DMS53 treated with DMSO at 0.1 percent for 48 hours (cell line): ENCODE measurements at regions not wholly inside any gene's neighbourhood (a gene's known extent, or its start where the extent isn't known, plus 50 kb on each side); places are given as distances from the start of the nearest gene placed in this dataset.

Source experiments
- DNase-seq: peaks from one replicate; lab custom pipeline; 2025; ENCODE audit not compliant: unreplicated experiment; lab: John Stamatoyannopoulos, UW

DNA sequence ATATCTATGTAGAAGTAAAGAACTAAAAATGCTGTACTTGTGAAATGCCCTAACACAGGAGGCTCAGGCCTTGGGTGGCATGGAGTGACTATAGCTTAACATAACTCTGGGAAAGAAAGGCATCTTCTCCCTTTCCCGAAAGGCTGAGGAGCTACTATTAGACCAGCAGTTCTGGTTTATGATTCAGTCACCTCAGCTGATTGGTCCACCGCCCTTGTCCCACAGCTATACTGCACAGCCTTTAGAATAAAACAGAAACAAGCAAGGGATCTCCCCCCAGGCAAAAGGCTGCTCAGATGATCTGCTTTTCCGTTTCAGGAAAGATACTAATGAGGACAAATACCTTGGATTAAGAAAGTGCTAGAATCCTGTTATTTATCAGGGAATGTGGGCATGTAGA is 171.3 kb downstream of the SNCA start:
- DNase-seq, result no peak

DNA sequence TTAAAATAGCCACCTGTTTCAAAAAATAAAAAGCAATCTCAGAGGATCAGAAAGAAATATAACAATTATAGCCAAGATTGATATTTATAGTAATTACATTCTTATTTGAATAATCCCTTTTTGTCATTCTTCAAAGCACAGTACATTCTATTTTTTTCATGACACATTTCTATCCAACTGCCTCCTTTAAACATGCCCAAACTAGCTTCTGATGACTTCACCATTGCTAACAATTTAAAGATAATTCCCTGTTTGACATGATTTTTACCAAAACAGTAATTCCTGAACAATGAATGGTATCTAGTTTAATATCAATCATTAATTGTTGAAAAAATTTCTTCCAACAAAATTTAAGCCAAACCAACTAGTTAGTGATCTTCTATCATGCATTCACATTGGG is 172.4 kb downstream of the SNCA start:
- no peak for DNase-seq

DNA sequence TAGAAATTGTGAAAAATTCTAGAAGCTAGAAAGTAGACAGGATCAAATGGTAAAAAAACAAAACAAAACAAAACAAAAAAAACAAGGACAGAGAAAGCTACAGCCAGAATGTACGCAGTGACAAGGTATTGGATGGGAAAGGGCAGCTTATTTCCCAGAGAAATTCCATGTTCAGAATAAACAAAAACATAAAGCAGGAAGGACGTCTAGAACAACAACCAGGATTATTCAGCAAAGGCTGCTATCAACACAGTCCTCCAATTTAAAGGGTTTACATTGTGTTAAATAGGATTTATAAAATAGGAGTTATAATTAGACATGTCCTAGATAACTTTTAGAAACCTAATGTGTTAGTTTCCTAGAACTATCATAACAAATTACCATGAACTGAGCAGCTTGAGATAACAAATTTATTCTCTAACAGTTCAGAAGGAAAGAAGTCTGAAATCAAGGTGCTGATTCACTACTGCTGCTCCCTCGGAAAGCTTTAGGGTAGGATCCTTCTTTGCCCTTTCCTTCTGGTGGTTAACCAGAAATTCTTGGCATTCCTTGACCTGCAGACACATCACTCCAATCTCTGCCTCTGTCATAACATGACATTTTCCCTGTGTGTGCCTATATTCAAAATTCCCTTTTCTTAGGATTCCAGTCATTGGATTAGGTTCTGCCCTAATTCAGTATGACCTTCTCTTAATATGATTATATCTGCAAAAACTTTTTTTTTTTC is 175.6 kb downstream of the SNCA start:
- no peak for DNase-seq

- DNase-seq, result no peak
Observed at GRCh38 chr4:89660444-89661172, 176.4 kb downstream of the SNCA start.

GRCh38 chr4:89658701-89659024 is 178.3 kb downstream of the SNCA start:
- no peak for DNase-seq

- DNase-seq, result peak; percentile 21
Observed at GRCh38 chr4:89657931-89658700, 178.8 kb downstream of the SNCA start.

- DNase-seq, result no peak
Observed at GRCh38 chr4:89653012-89653411, 183.9 kb downstream of the SNCA start.

GRCh38 chr4:89645482-89645881 is 191.5 kb downstream of the SNCA start:
- DNase-seq, result no peak

- DNase-seq, result no peak
Observed at GRCh38 chr4:89641367-89641687, 195.6 kb downstream of the SNCA start.

GRCh38 chr4:89640620-89641366 is 196.2 kb downstream of the SNCA start:
- DNase-seq, result peak; percentile 76

GRCh38 chr4:89639395-89639794 is 197.6 kb downstream of the SNCA start:
- DNase-seq, result no peak

DNA sequence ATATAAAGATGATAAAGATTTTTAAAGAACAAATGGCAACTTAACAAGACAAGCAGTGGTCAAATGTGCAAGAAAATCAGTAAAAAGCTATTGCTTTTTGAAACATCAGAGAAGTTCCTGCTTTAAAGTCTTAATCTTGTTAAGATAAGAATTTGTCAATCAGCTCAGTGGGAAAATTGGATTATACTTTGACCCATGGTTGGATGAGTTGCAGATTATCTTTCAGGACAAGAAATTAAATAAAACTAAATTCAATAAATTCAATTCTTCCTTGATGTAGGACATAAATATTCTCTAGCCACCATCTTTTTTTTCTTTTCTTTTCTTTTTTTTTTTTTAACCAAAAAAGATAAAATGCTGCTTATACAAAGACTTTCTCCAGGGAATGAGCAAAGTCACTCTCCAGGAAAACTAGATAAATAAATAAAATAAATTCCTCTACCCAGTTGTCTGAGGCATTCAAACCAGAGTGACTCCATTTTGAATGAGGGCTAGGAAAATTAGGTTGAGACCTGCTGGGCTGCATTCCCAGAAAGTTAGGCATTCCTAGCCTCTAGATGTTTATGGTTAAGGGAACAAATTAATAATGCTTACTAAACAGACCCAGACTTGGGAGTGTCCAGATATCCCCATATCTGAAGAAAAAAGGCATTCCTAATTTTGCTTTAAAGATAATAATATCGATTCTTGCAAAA is 211.2 kb downstream of the SNCA start:
- DNase-seq, result no peak

GRCh38 chr4:89619206-89619962 is 217.6 kb downstream of the SNCA start:
- no peak for DNase-seq

DNA sequence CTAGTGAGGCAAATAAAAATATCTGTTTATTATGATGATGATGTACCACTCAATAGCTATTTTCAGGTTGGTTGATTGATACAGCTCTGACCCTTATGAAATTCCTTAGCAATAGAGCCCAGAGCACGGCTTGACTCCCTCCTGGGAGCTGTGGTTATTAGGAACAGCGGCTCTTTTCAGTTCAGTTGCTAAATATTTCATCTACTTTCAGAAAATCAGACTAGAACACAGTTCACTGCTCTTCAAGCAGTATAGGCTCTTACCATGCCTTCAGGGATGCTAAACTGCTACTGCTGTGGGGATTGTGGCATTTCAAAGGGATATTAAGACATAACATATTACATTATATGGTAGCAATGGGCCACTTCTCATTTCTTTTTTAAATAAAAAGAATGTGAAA is 218.8 kb downstream of the SNCA start:
- no peak for DNase-seq

DNA sequence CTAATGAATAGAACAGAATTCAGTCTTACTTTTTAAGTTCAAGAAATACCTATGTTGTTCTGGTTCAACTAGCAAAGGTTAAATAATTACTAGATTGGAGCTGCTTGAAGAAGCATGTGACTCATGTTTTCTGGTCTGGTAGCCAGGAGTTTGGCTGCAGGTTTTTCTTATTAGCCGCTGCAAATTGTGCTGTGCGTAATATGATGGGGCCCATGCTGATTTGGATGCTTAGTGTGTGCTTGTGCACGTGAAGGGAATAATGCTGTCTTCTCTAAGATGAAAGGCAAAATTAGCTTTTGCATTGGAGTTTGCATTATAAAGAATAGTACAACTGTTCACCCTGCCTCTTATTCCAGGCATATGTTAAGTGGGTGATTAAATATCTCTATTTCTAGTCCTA is 219.6 kb downstream of the SNCA start:
- no peak for DNase-seq

- no peak for DNase-seq
Observed at GRCh38 chr4:89616382-89616781, 220.6 kb downstream of the SNCA start.

DNA sequence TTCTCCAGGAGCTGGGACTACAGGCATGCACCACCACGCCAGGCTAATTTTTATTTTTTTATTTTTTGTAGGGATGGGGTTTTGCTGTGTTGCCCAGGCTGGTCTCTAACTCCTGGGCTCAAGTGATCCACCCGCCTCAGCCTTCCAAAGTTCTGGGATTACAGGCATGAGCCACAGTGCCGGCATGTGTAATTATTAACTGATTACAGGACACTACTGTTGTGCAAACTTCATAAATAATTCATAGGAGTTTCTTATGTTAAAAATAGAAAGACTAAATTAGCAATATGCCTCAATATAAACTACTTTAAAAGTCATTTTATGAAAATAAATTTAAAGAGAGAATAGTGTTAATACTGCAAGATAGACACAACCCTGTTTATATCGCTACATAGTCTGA is 221.9 kb downstream of the SNCA start:
- no peak for DNase-seq

- DNase-seq, result no peak
Observed at GRCh38 chr4:89614155-89614554, 222.8 kb downstream of the SNCA start.

DNA sequence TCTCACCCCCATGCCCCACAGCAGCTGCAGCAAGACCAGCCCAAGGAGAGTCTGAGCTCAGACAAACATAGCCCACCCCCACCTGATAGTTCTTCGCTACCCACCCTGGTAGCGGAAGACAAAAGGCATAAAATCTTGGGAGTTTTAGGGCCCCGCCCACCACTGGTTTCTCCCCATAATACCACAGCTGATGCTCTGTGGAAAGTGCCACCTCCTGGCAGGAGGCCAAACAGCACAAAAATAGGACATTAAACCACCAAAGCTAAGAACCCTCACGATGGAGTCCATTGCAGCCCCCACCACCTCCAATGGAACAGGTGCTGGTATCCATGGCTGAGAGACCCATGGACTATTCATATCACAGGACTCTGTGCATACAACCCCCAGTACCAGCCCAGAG is 226.7 kb downstream of the SNCA start:
- DNase-seq, result no peak

- DNase-seq, result no peak
Observed at GRCh38 chr4:89609756-89610155, 227.2 kb downstream of the SNCA start.
